SU-DHL-6 (cell line): ENCODE measurements at regions not wholly inside any gene's neighbourhood (a gene's known extent, or its start where the extent isn't known, plus 50 kb on each side); places are given as distances from the start of the nearest gene placed in this dataset.

Experiments used
- H2AFZ ChIP-seq: fragments of 200-600 bp; sonication (generic); 2 replicates; pipeline ENCODE4 v1.6.1; 2014; ENCODE audit warnings: low read depth, mild to moderate bottlenecking, moderate library complexity, mixed read lengths, antibody characterized with exemption, low read length; ENCODE audit not compliant: severe bottlenecking
- H3F3A ChIP-seq: fragments of 200-600 bp; shearing (Covaris generic); 2 replicates; pipeline ENCODE4 v1.6.0; 2016; ENCODE audit warnings: antibody characterized with exemption, mild to moderate bottlenecking; ENCODE audit not compliant: insufficient read depth
- H3K27ac ChIP-seq: fragments of 200-600 bp; sonication (generic); 2 replicates; pipeline ENCODE4 v1.5.1; 2016; ENCODE audit warnings: low read depth, mild to moderate bottlenecking, low read length, moderate library complexity, mixed read lengths
- H3K27me3 ChIP-seq: fragments of 200-600 bp; sonication (generic), shearing (Covaris generic); 2 replicates; pipeline ENCODE4 v1.6.0; 2014; ENCODE audit warnings: mild to moderate bottlenecking, low read length
- H3K36me3 ChIP-seq: fragments of 200-600 bp; sonication (generic); 2 replicates; pipeline ENCODE4 v1.6.1; 2014; ENCODE audit warnings: mild to moderate bottlenecking, low read length, mixed read lengths
- H3K4me2 ChIP-seq: fragments of 300-600, 200-600 bp; shearing (Covaris generic), sonication (generic); 2 replicates; pipeline ENCODE4 v1.6.0; 2014; ENCODE audit warnings: low read length, low read depth, mild to moderate bottlenecking; ENCODE audit not compliant: poor library complexity, severe bottlenecking
- H3K4me3 ChIP-seq: fragments of 200-600 bp; sonication (generic); 2 replicates; pipeline ENCODE4 v1.5.1; 2014; ENCODE audit warnings: antibody characterized with exemption, low read length, mild to moderate bottlenecking, mixed read lengths; ENCODE audit not compliant: insufficient read depth, poor library complexity, severe bottlenecking
- H3K79me2 ChIP-seq: fragments of 200-600 bp; sonication (generic); 2 replicates; pipeline ENCODE4 v1.6.1; 2014; ENCODE audit warnings: mild to moderate bottlenecking, low read length, moderate library complexity; ENCODE audit not compliant: insufficient read depth
- H3K9ac ChIP-seq: fragments of 200-600 bp; sonication (generic); 2 replicates; pipeline ENCODE4 v1.7.0; 2014; ENCODE audit warnings: mild to moderate bottlenecking, low read length
- H3K9me2 ChIP-seq: fragments of 200-600 bp; sonication (generic); replicated peaks from 2 replicates; pipeline ENCODE4 v1.6.1; 2014; ENCODE audit warnings: low read length; ENCODE audit not compliant: insufficient read depth
- H3K9me3 ChIP-seq: fragments of 200-600 bp; sonication (generic); 2 replicates; pipeline ENCODE4 v1.6.1; 2014; ENCODE audit warnings: low read length, mixed read lengths; ENCODE audit not compliant: insufficient read depth
- H4K20me1 ChIP-seq: fragments of 200-600 bp; sonication (generic); 2 replicates; pipeline ENCODE4 v1.6.1; 2014; ENCODE audit warnings: low read depth, mild to moderate bottlenecking, antibody characterized with exemption, low read length, moderate library complexity, mixed read lengths
- EZH2phosphoT487 ChIP-seq: fragments of 200-600 bp; sonication (generic), shearing (Covaris generic); conservative IDR thresholded peaks from 2 replicates; pipeline ENCODE4 v1.6.1; 2018; ENCODE audit warnings: mild to moderate bottlenecking, antibody characterized with exemption, low read length, moderate library complexity, mixed read lengths
- TF ChIP-seq, protein P1 (sequence below): fragments of 200-600 bp; sonication (generic); IDR thresholded peaks from one replicate; pipeline ENCODE4 v1.5.1; 2017; ENCODE audit warnings: antibody characterized with exemption, mild to moderate bottlenecking, low read length, moderate library complexity; ENCODE audit not compliant: insufficient read depth, poor library complexity, severe bottlenecking

DNA sequence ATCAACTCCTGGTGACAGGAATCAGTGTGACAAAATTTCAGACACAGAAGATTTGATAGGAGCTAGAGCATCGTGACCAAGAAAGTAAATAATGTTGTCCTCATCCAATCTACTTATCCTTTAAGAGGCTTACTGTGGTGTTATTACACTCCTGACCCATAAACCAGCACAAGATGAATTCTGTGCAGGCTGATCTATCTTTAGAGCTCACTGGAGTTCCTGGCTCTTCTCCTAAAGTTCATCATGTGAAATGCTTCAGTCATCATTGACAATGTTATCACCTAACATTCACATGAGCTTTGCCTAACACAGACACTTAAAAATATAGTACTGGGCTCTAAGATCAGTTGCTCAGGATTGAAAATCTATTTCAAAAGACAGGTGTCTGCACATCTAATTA is 271.0 kb upstream of the HSF2 start:
- H3K27me3 ChIP-seq, result no peaks in the 10 kb centered on the region
- no peaks in the 10 kb centered on the region for H3K36me3 ChIP-seq
- H3K4me2 ChIP-seq, result no peak overlapping the region
- H2AFZ ChIP-seq, result no peak overlapping the region
- H3K9ac ChIP-seq, result no peak overlapping the region
- no peaks in the 10 kb centered on the region for H4K20me1 ChIP-seq
- H3F3A ChIP-seq, result no peaks in the 10 kb centered on the region
- H3K9me3 ChIP-seq, result no peaks in the 10 kb centered on the region
- H3K9me2 ChIP-seq, result no peaks in the 10 kb centered on the region
- no peak overlapping the region for H3K4me3 ChIP-seq
- no peak overlapping the region for H3K27ac ChIP-seq
- no peaks in the 10 kb centered on the region for H3K79me2 ChIP-seq
- TF ChIP-seq EZH2phosphoT487, result no peak
- TF ChIP-seq, protein P1, sequence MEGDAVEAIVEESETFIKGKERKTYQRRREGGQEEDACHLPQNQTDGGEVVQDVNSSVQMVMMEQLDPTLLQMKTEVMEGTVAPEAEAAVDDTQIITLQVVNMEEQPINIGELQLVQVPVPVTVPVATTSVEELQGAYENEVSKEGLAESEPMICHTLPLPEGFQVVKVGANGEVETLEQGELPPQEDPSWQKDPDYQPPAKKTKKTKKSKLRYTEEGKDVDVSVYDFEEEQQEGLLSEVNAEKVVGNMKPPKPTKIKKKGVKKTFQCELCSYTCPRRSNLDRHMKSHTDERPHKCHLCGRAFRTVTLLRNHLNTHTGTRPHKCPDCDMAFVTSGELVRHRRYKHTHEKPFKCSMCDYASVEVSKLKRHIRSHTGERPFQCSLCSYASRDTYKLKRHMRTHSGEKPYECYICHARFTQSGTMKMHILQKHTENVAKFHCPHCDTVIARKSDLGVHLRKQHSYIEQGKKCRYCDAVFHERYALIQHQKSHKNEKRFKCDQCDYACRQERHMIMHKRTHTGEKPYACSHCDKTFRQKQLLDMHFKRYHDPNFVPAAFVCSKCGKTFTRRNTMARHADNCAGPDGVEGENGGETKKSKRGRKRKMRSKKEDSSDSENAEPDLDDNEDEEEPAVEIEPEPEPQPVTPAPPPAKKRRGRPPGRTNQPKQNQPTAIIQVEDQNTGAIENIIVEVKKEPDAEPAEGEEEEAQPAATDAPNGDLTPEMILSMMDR, result no peak

DNA sequence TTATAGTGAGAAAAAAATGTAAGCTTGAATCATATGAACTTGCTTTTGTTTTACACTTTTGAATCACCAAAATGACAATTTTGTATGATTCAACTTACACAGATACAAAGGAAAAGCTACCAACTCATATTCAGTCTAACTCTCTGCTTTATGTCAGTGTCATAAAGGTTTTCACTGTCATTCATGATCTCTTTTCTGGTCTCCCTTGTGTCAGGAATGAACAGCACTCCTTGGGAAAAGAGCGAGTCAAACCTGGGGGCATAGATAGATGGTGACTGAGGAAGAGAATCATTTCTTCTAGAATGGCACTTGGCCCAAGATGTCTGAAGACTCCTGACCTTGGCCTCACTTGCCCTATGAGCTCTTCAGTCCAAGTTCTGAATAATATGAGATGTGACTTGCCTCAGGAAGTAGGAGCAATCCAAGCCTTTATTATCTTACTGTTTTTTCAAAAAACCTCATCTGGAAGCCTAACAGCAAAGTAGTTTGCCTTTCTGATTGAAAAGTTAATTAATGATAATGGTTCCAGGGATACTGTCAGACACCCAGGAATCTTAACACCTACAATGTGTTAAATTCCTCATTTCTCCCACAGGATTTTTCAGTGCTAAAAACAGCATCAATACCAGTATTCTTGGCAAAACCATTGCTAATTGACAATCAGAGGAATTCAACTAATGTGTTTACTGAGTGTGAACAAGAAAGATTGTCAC is 270.0 kb upstream of the HSF2 start:
- Histone ChIP-seq H2AFZ (no peak overlapping the region), H3F3A (no peaks in the 10 kb centered on the region)
- no peak for TF ChIP-seq EZH2phosphoT487
- TF ChIP-seq, protein P1, result no peak

DNA sequence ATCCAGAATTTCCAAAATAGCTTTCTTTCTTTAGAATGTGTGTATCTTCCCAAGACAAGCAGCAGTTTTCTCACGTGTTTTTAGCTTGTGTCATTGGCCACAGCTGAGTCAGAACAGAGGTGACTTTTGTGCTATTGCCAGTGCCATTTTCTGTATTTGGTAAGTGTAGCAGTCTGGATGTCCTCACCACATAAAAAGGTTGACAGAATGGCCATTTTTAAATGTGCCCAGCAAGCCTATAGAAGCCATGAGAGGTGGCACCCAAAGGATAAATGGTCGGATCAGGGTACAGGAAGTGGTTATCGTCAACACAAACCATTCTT is 269.5 kb upstream of the HSF2 start:
- H3K4me2 ChIP-seq, result no peak overlapping the region
- no peaks in the 10 kb centered on the region for H3K9me3 ChIP-seq
- no peaks in the 10 kb centered on the region for H3K36me3 ChIP-seq
- no peaks in the 10 kb centered on the region for H3F3A ChIP-seq
- no peak overlapping the region for H3K27ac ChIP-seq
- H3K79me2 ChIP-seq, result no peaks in the 10 kb centered on the region
- no peaks in the 10 kb centered on the region for H4K20me1 ChIP-seq
- no peak for TF ChIP-seq EZH2phosphoT487
- TF ChIP-seq, protein P1, result no peak
- H3K9ac ChIP-seq, result no peak overlapping the region
- no peaks in the 10 kb centered on the region for H3K9me2 ChIP-seq
- no peak overlapping the region for H2AFZ ChIP-seq
- H3K27me3 ChIP-seq, result no peaks in the 10 kb centered on the region
- H3K4me3 ChIP-seq, result no peak overlapping the region

More for the DNA sequence above, 270.0 kb upstream of the HSF2 start:
- Histone ChIP-seq H4K20me1 (no peaks in the 10 kb centered on the region), H3K36me3 (no peaks in the 10 kb centered on the region), H3K79me2 (no peaks in the 10 kb centered on the region), H3K9ac (no peak overlapping the region), H3K27me3 (no peaks in the 10 kb centered on the region), H3K9me3 (no peaks in the 10 kb centered on the region), H3K4me2 (no peak overlapping the region), H3K4me3 (no peak overlapping the region), H3K27ac (no peak overlapping the region), H3K9me2 (no peaks in the 10 kb centered on the region)
